SW480 (cell line): ENCODE measurements at regions not wholly inside any gene's neighbourhood (a gene's known extent, or its start where the extent isn't known, plus 50 kb on each side); places are given as distances from the start of the nearest gene placed in this dataset.
"Not testable (repeated sequence)": the region's sequence is repeated elsewhere in the genome, so short reads cannot be mapped to it uniquely, and the experiment has no call there.

Experiments
- DNase-seq: peaks from one replicate; pipeline ENCODE4 v3.0.0-alpha.2; 2016; ENCODE audit warnings: low spot score

DNA sequence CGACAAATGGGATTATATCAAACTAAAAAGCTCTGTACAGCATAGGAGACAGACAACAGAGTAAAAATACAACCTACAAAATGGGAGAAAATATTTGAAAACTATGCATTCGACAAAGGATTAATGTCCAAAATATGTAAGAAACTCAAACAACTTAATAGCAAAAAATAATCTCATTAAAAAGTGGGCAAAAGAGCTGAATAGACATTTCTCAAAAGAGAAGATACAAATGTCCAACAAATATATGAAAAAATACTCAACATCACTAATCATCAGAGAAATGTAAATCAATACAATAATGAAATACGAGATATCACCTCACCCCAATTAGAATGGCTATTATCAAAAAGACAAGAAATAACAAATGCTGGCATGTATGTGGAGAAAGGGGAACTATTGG lies 272.9 kb downstream of the KLHL13 start:
- no peak for DNase-seq

DNA sequence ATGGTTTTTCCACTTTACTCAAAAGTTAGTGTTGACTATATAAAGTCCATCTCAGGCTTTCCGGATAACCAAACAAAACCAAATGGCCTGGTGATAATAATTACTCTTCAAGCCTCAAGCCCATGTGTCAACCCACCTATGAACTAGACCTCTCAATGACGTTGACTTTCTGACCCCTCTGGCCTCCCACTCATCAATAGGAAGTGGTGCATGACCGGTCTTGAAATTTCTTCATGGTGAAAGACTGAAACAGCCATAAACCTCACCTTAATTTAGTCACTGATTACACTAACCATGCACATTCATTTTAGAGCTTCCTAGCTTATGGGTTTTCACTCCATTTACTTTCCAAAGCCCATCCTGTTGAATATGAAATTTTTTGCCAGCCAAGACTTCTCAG lies 276.0 kb downstream of the KLHL13 start:
- no peak for DNase-seq

DNA sequence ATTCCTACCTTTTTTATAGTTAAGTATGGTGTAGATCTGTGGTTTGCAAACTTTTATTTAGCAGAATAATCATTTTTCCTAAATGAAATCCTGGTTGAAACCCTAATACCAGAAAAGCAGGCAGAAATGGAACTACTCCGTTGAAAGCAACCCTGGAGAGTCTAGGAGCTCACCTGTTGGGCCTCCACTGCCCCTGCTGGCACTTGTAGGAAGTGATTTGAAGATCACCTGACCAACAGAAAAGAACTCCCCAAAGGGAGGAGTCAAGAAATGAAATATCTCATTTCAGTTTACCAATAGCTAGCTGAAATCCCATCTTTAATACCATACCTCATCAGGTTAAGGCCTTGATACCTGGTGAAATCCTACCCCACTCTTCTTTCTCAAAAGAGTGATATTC lies 277.1 kb downstream of the KLHL13 start:
- peak; percentile 1 for DNase-seq

GRCh38 chrX:117838581-117839331 lies 277.9 kb downstream of the KLHL13 start:
- DNase-seq = no peak

DNA sequence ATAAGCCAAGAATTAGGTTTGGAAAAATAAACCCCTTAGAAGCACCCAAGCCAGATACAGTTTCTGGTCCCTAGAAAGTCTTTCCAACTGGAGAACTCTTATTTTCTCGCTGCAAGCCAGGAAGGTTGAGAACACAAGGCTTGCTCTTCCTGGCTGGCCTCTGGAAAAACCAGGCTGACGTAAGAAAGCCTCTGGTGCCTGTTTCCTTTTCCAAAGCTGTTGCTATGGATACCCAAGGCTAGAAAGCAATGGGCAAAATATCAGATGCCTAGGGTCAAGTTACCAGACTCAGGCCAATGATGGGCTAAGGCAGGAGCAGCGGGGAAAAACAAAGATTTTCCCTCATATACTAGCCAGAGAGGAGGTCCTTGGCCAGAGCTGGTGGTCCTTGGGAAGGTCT lies 281.6 kb downstream of the KLHL13 start:
- DNase-seq = no peak

DNA sequence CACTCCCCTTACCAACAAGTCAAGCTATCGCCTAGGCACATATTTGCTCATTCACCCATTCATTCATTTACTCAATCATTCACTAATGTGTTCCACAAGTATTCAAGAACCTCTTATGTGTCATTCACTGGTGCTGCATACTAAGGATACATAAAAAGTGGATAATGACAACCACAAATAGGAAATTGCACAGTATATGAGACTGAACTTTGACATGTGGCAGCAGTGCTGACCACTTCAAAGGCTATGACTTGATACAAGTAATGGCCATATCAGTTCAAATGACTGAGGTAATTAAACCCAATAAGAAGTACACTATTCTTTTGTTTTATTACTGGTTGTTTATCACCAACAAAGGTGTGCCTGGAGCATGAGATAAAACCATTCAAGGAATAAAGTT lies 282.5 kb downstream of the KLHL13 start:
- DNase-seq = peak; percentile 59

- not testable (repeated sequence) for DNase-seq
Measured at GRCh38 chrX:117821472-117821871, 295.1 kb downstream of the KLHL13 start.

- no peak for DNase-seq
Measured at GRCh38 chrX:117808426-117808825, 308.2 kb downstream of the KLHL13 start.

GRCh38 chrX:117803463-117803862 lies 313.1 kb downstream of the KLHL13 start:
- no peak for DNase-seq

DNA sequence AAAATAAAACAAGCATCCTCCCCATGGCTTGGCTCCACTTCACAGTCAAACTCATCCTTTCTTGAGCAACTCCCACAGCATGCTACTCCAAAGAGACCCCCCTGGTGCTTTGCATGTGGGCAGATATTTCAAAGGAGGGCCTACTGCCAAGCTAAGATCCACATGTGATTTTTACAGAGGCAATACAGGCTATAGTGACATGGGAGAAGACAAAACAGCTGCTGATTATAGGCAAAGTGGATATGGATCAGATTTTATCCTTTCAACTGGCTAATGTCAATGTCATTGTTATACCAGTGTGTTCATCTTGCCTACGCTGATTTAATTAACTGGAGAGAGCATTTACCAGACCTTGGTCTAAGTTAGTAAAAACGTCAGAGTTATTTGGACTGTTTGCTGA lies 328.3 kb downstream of the KLHL13 start:
- DNase-seq = no peak

DNA sequence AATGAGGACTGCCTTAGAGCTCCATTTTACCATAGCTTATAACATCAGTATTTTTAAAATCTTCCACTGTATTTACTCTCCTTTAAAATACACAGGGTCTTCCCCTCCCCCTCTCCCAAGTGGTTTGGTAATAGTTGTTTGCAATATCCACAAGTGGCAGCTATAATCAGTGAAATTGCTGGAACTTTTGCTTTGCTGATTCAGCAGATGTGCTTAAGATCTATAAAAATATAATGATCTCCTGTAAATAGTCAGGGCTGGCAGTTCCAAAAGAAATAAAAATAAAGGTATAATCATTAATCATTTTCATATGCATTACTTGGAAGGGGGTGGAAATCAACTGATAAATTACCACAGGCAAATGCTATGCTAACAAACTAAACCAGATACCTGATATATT lies 345.2 kb downstream of the KLHL13 start:
- DNase-seq = no peak

- no peak for DNase-seq
Measured at GRCh38 chrX:117768861-117769604, 347.6 kb downstream of the KLHL13 start.

DNA sequence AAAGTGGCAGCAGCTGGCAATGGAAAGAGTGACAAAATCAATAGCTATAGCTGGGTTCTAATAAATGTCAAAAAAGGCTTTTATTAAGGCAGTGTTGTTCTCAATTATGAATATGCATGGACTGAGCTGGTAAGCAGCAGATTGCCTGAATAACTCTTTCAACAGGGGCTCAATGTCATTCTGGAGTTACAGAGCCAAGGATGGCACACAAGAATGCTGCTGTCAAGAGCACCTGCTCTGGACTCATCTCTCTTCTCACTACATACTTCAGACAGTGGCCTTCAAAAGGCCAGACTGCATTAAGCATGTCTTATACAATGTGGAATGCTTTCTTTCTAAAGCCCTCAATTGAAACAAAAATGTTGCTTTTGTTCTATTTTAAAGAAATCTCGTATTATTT lies 351.4 kb downstream of the KLHL13 start:
- DNase-seq = no peak

DNA sequence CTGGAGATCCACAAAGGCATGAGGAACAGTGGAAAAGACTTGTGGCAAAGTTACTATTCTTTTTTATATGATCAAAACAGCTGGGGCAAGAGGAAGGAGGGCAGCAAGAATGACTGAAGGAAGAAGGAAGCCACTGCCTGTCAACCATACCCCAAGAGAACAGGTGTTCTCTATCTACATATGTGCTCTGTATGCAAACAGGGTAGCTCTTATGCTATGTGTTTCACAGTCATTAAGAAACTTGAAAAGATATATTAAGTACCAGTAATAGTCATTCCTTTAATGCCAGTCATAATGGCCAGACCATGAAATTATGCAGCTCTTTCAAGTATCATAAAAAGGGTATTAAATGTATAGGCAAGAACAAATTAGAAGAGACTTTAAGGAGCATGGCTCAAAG lies 363.9 kb downstream of the KLHL13 start:
- no peak for DNase-seq

DNA sequence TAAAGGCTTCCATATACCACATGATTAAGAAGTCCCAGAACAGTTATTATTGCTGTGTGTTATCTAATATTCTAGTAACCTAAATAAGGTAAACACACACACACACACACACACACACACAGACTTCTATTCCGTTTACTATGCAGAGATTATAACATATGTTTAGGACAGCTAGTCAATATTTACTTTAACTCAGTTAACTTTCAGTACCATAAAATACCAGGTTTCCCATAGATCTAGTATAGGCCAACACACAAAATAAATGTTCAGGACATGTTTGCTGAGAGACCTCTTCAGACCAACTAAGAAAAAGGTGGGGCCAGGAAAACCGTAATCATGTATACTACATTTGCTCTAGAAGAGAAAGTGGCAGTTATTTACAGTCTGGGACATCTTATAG lies 365.5 kb downstream of the KLHL13 start:
- no peak for DNase-seq

DNA sequence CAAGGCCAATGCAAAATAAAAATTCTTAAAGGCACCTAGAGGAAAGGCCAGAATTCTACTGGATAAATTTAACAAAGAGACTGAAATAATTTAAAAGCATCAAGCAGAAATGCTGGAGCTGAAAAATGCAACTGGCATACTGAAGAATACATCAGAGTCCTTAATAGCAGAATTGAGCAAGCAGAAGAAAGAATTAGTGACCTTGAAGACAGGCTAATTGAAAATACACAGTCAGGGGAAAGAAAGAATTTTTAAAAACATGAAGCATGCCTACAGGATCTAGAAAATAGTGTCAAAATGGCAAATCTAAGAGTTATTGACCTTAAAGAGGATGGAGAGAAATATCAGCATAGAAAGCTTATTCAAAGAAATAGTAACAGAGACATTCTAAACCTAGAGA lies 371.7 kb downstream of the KLHL13 start:
- DNase-seq = no peak

GRCh38 chrX:117743469-117744251 lies 372.9 kb downstream of the KLHL13 start:
- DNase-seq = no peak

DNA sequence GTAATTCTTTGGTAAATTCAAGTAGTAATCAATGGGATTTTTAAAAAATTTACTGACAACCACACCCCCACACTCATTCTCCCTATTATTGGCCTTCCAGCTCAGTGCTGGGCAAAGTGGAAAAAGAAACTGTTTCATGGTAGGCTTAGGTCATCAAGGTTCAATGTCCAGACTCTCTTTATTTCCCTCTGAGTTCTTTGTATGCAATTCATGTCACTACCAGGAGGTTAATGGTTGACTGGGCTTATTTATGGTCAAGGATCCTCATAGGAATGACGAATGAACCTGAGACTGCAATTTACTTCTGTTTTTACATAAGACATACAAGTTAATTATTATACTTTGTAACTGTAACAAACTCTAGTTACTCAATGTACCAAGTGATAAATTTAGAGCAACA lies 403.2 kb downstream of the KLHL13 start:
- no peak for DNase-seq

DNA sequence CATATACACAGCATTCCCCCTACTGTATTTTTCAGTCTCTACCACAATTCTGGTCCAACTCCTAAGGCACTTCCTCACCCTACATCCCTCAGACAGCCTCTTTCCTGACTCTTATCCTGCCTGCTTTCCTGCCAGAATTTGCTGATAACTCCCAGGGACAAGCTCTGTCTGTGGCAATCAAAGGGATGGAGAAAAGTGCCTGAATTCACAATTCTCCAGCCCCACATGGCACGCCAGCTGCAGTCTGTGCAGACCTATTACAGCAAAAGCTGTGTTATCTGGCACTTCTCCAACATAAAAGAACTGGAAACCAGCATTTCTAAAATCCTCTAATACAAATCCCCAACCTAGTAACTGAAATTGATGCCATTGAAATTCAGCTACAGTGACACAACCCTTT lies 404.8 kb downstream of the KLHL13 start:
- no peak for DNase-seq

- DNase-seq = no peak
Measured at GRCh38 chrX:117707948-117708743, 408.5 kb downstream of the KLHL13 start.

DNA sequence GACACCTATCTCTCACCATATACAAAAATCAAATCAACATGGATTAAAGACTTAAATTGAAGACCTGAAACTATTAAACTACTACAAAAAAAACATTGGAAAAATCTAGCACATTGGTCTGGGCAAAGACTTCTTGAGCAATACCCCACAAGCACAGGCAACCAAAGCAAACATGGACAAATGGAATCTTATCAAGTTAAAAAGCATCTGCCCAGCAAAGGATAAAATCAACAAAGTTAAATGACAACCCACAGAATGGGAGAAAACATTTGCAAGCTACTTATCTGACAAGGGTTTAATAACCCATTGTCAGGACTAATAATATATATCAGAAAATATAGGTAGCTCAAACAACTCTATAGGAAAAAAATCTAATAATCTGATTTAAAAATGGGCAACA lies 415.6 kb downstream of the KLHL13 start:
- DNase-seq = no peak

GRCh38 chrX:117689956-117690355 lies 426.7 kb downstream of the KLHL13 start:
- no peak for DNase-seq
